A673 (cell line): ENCODE measurements at regions not wholly inside any gene's neighbourhood (a gene's known extent, or its start where the extent isn't known, plus 50 kb on each side); places are given as distances from the start of the nearest gene placed in this dataset.

ENCODE experiments used
- CTCF ChIP-seq: fragments of 300-800, 200-600 bp; sonication (generic); conservative IDR thresholded peaks from 2 replicates; pipeline ENCODE4 v1.5.1; 2017; ENCODE audit warnings: low read depth, mild to moderate bottlenecking, antibody characterized with exemption, low read length, moderate library complexity, mixed read lengths
- EZH2 ChIP-seq: fragments of 200-600 bp; sonication (generic); IDR thresholded peaks from 2 replicates; pipeline ENCODE4 v1.6.1; 2017; ENCODE audit warnings: borderline replicate concordance, low read depth, mild to moderate bottlenecking, mixed read lengths, antibody characterized with exemption, low read length; ENCODE audit not compliant: poor library complexity, severe bottlenecking

GRCh38 chr7:149624006-149624405 is 126.4 kb upstream of the ZNF746 start:
- TF ChIP-seq CTCF, result no peak
- TF ChIP-seq EZH2, result no peak
